ENCODE measurements at regions not wholly inside any gene's neighbourhood (a gene's known extent, or its start where the extent isn't known, plus 50 kb on each side); places are given as distances from the start of the nearest gene placed in this dataset.

GRCh38 chr2:175441181-175441761 lies 259.8 kb upstream of the ATP5MC3 start:
- TF ChIP-seq, protein P1, sequence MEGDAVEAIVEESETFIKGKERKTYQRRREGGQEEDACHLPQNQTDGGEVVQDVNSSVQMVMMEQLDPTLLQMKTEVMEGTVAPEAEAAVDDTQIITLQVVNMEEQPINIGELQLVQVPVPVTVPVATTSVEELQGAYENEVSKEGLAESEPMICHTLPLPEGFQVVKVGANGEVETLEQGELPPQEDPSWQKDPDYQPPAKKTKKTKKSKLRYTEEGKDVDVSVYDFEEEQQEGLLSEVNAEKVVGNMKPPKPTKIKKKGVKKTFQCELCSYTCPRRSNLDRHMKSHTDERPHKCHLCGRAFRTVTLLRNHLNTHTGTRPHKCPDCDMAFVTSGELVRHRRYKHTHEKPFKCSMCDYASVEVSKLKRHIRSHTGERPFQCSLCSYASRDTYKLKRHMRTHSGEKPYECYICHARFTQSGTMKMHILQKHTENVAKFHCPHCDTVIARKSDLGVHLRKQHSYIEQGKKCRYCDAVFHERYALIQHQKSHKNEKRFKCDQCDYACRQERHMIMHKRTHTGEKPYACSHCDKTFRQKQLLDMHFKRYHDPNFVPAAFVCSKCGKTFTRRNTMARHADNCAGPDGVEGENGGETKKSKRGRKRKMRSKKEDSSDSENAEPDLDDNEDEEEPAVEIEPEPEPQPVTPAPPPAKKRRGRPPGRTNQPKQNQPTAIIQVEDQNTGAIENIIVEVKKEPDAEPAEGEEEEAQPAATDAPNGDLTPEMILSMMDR (IDR thresholded peaks at IDR 0.05) = no peak
- no peak for TF ChIP-seq POLR2A (IDR thresholded peaks at IDR 0.05)
